Fibroblast of lung (primary cell): ENCODE measurements at regions not wholly inside any gene's neighbourhood (a gene's known extent, or its start where the extent isn't known, plus 50 kb on each side); places are given as distances from the start of the nearest gene placed in this dataset.

Experiments used
- DNase-seq, 2 donors: peaks; one replicate each; pipeline versions ENCODE4 v3.0.0 to v3.0.0-alpha.2; 2010; ENCODE audit warnings: low read depth in 2 of 2
- H2AFZ ChIP-seq: 2 replicates; pipeline ENCODE4 v1.5.1; 2012; ENCODE audit warnings: low read length, control low read depth, inconsistent platforms
- H3K27ac ChIP-seq: 2 replicates; pipeline ENCODE4 v1.5.1; 2011; ENCODE audit warnings: low read length, control low read depth; ENCODE audit not compliant: insufficient read depth
- H3K27me3 ChIP-seq: 2 replicates; pipeline ENCODE4 v1.5.1; 2011; ENCODE audit warnings: mild to moderate bottlenecking, low read length; ENCODE audit not compliant: control insufficient read depth, insufficient read depth
- H3K36me3 ChIP-seq: 2 replicates; pipeline ENCODE4 v1.5.1; 2011; ENCODE audit warnings: low read length; ENCODE audit not compliant: control insufficient read depth, insufficient read depth
- H3K4me1 ChIP-seq: 2 replicates; pipeline ENCODE4 v1.5.1; 2011; ENCODE audit warnings: low read length; ENCODE audit not compliant: control insufficient read depth, insufficient read depth; ENCODE audit errors: extremely low read depth
- H3K4me2 ChIP-seq: 2 replicates; pipeline ENCODE4 v1.5.1; 2011; ENCODE audit warnings: low read length, control low read depth; ENCODE audit not compliant: insufficient read depth; ENCODE audit errors: extremely low read depth
- H3K4me3 ChIP-seq, 4 experiments: fragments of 200-600 bp in 1 of 4; sonication (generic) in 1 of 4; replicated peaks in 1 of 4; 2 replicates each; pipeline ENCODE4 v1.5.1; 2011 to 2016; ENCODE audit warnings: low read length in 4 of 4, low read depth in 3 of 4, mild to moderate bottlenecking in 3 of 4, control low read depth in 2 of 4, inconsistent platforms in 1 of 4, mixed read lengths in 1 of 4; ENCODE audit not compliant: insufficient read depth in 1 of 4; ENCODE audit errors: control extremely low read depth in 1 of 4
- H3K79me2 ChIP-seq: 2 replicates; pipeline ENCODE4 v1.5.1; 2012; ENCODE audit warnings: mild to moderate bottlenecking, low read length, inconsistent platforms; ENCODE audit not compliant: control insufficient read depth, insufficient read depth
- H3K9ac ChIP-seq: 2 replicates; pipeline ENCODE4 v1.5.1; 2011; ENCODE audit warnings: mild to moderate bottlenecking, low read length, control low read depth; ENCODE audit not compliant: insufficient read depth
- H3K9me3 ChIP-seq: 2 replicates; pipeline ENCODE4 v1.5.1; 2012; ENCODE audit warnings: low read depth, low read length; ENCODE audit not compliant: control insufficient read depth, insufficient read depth
- H4K20me1 ChIP-seq: 2 replicates; pipeline ENCODE4 v1.5.1; 2011; ENCODE audit warnings: low read length; ENCODE audit not compliant: control insufficient read depth, insufficient read depth; ENCODE audit errors: extremely low read depth
- CTCF ChIP-seq, 2 donors: IDR thresholded peaks in 1 of 2; conservative IDR thresholded peaks in 1 of 2; 1 replicate in 1 of 2; 2 replicates in 1 of 2; pipeline ENCODE4 v1.5.1; 2011 to 2012; ENCODE audit warnings: low read length in 2 of 2, control low read depth in 1 of 2, inconsistent platforms in 1 of 2, low read depth in 1 of 2, mild to moderate bottlenecking in 1 of 2
- EZH2 ChIP-seq: IDR thresholded peaks from 2 replicates; pipeline ENCODE4 v1.5.1; 2012; ENCODE audit warnings: low read length, control low read depth, mild to moderate bottlenecking; ENCODE audit errors: missing control alignments

GRCh38 chr19:13639342-13639929, 124.9 kb upstream of the MRI1 start:
- Histone ChIP-seq H3K27ac (no peak overlapping the region), H2AFZ (no peak overlapping the region), H3K36me3 (no peaks in the 10 kb centered on the region), H3K79me2 (no peaks in the 10 kb centered on the region), H3K4me2 (no peak overlapping the region), H3K4me1 (no peaks in the 10 kb centered on the region), H4K20me1 (no peaks in the 10 kb centered on the region), H3K27me3 (no peaks in the 10 kb centered on the region), H3K4me3 (no peak overlapping the region), H3K9ac (no peak overlapping the region), H3K9me3 (no peaks in the 10 kb centered on the region)
- no peak for DNase-seq
- TF ChIP-seq EZH2 (no peak), CTCF (conservative IDR thresholded peaks at IDR 0.05 in 1 of 2, IDR thresholded peaks at IDR 0.05 in 1 of 2; ENCODE audit: low read depth in 1 of 2, low read length in 2 of 2) (no peak)

GRCh38 chr19:13637664-13638063, 126.7 kb upstream of the MRI1 start:
- H4K20me1 ChIP-seq: no peaks in the 10 kb centered on the region
- peak; percentile 31 to 35 for DNase-seq

GRCh38 chr19:13634658-13635057, 128.4 kb upstream of the CACNA1A start:
- no peak overlapping the region for H3K4me2 ChIP-seq
- TF ChIP-seq CTCF (conservative IDR thresholded peaks at IDR 0.05 in 1 of 2, IDR thresholded peaks at IDR 0.05 in 1 of 2; ENCODE audit: low read depth in 1 of 2, low read length in 2 of 2) (no peak), EZH2 (no peak)
- H3K9ac ChIP-seq: no peak overlapping the region
- H3K79me2 ChIP-seq: no peaks in the 10 kb centered on the region
- no peaks in the 10 kb centered on the region for H3K36me3 ChIP-seq
- H3K27ac ChIP-seq: no peak overlapping the region
- no peak overlapping the region for H3K4me3 ChIP-seq
- H3K27me3 ChIP-seq: no peaks in the 10 kb centered on the region
- H3K9me3 ChIP-seq: no peaks in the 10 kb centered on the region
- peaks cover 3% of the 10 kb centered on the region for H3K4me1 ChIP-seq
- no peak for DNase-seq
- H2AFZ ChIP-seq: no peak overlapping the region
- H4K20me1 ChIP-seq: no peaks in the 10 kb centered on the region

More at GRCh38 chr19:13637664-13638063, 126.7 kb upstream of the MRI1 start:
- Histone ChIP-seq H3K27me3 (no peaks in the 10 kb centered on the region), H3K36me3 (no peaks in the 10 kb centered on the region), H3K27ac (no peak overlapping the region), H3K4me3 (no peak overlapping the region), H3K4me1 (no peaks in the 10 kb centered on the region), H3K79me2 (no peaks in the 10 kb centered on the region), H3K4me2 (no peak overlapping the region), H3K9me3 (no peaks in the 10 kb centered on the region), H2AFZ (no peak overlapping the region), H3K9ac (no peak overlapping the region)
- TF ChIP-seq CTCF (conservative IDR thresholded peaks at IDR 0.05 in 1 of 2, IDR thresholded peaks at IDR 0.05 in 1 of 2; ENCODE audit: low read depth in 1 of 2, low read length in 2 of 2) (no peak), EZH2 (no peak)
